Right forelimb (tissue), 1 donor: ENCODE measurements at regions not wholly inside any gene's neighbourhood (a gene's known extent, or its start where the extent isn't known, plus 50 kb on each side); places are given as distances from the start of the nearest gene placed in this dataset.

Experiments used
- DNase-seq: peaks from one replicate; pipeline ENCODE4 v3.0.0-alpha.2; 2018

GRCh38 chrX:69303231-69303630 is 138.0 kb upstream of the PJA1 start:
- DNase-seq, result no peak

DNA sequence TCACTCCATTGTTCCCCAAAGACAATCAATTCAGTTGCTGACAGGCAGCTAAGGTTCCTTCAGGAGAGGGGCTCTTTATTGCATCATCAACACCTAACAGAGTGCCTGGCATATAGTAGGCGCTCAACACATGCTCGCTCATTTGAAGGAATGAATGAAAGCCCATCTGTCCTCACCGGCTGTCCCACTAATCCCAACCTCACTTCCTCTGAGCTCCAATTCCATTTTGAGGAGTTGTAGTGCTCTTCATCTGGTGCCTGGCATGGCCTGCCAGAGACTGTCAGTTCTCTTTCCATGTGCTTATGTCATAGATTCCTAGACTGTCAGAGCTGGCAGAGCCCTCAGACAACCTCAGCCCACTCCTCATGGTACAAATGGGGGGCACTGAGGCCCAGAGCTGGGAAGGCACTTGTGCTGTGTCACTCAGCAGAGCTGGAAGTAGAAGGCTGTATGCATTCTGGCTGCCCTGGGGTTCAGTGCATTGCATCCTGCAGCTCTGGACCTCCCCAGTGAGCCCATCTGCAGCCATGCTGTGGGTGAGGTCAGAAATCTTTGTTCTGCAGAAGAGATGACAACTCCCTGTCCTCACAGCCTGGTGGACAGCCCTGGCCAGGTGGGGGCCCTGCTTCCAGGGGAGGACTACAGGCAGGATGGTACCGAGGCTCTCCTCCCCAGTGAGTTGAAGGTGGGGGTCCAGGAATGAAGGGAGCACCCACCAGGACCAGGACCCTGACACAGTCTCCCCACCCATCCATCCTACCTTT is 134.9 kb upstream of the PJA1 start:
- DNase-seq, result no peak

GRCh38 chrX:69299285-69299684 is 134.0 kb upstream of the PJA1 start:
- DNase-seq, result no peak

DNA sequence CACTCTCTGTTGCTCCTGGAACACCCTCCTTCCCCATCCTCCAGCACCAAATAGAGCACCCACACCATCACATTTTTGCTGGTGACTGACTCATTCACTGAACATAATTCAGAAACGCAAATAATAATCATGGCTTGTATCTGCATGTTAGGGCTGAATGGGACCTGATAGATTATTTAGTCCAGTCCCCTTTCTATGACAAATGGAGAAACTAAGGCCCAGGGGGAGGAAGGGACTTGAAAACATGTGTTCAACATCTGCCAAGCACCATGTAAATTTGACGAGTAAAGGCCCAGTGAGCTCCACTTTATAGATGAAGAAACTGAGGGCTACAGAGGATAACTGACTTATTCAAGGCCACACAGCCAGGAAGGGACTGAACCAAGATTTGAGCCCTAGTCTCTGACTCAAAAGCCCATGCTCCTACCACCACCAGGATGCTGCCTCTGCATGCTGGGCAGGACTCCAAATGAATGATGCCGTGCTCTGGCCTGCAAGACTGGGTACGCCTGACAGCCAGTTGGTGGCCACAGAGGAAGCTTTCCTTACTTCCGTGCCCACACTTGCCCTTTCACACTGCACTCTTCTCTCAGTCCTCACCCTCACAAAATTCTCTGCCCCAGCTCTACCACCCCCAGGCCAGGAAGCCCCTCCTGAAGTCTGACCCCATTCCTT is 133.3 kb upstream of the PJA1 start:
- no peak for DNase-seq

GRCh38 chrX:69297506-69297905 is 132.3 kb upstream of the PJA1 start:
- no peak for DNase-seq

DNA sequence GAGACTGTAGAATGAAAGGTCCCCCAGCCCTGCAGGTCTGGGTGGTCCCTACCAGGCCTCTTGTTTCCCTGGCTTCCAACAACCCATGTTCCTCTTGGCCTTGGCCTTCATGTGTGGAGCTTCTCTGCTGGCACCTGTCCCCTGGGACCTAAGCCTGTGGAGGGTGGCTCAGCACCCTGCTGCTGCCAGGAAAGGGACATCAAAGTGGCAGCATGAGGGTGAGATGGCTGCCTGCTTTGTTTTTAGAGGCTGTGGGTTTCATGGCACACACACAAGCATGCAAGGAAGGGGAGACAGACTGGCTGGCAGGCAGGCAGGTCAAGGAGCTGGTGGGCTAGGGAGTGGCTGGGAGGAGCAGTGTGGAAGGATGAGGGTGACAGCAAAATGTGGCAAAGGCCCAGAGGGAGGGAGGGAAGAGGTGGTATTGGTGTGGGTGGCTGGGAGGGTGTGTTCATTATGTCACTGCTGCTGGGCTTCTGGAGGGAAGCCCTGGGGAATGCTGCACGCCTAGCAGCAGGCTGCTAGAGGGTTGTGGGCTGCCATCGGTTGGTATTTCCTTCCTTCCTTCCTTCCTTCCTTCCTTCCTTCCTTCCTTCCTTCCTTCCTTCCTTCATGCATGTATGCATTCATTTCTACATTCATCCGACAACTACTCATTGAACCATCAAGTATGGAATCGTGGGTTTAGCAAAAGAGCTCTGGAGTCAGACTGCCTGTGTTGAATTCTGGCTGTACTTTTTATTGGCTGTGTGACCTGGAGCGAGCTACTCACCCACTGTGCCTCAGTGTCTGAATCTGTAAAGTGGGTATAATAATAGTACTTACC is 128.7 kb upstream of the PJA1 start:
- no peak for DNase-seq

DNA sequence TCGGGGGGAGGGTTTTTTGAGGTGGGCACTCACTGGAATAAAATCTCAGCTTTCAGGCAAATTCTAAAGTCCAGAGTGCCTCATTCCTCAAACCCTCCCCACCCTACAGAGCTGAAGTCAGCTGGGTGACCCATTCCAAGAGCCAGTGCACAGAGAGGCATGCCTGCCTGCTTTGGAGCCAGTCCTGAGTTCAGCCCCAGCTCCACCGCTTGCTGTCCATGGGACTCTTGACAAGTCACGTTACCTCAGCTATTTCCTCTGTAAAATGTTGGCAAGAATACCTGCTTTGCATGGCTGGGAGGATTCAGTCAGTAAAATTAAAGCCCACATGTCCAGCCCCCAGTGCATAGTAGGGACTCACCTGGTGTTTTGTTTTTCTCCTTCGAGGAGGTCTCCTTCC is 125.9 kb upstream of the PJA1 start:
- no peak for DNase-seq

- DNase-seq, result no peak
Observed at GRCh38 chrX:69290292-69290691, 125.0 kb upstream of the PJA1 start.

DNA sequence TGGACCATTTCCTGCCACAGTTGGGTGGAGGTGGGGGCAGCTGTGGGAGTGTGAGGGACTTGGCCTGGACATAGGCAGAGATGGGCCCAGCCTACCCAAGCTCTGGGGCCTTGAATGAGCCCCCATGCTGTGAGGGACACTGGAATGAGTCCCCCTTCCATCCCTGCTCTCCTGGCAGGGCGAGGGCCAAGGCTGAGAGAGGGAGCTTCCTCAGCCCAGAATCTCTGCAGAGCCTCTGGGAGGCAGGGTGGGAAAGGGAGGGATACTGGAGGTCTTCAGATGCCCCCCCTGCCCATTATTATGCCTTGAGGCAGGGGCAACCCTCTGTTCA is 124.5 kb upstream of the PJA1 start:
- DNase-seq, result no peak

DNA sequence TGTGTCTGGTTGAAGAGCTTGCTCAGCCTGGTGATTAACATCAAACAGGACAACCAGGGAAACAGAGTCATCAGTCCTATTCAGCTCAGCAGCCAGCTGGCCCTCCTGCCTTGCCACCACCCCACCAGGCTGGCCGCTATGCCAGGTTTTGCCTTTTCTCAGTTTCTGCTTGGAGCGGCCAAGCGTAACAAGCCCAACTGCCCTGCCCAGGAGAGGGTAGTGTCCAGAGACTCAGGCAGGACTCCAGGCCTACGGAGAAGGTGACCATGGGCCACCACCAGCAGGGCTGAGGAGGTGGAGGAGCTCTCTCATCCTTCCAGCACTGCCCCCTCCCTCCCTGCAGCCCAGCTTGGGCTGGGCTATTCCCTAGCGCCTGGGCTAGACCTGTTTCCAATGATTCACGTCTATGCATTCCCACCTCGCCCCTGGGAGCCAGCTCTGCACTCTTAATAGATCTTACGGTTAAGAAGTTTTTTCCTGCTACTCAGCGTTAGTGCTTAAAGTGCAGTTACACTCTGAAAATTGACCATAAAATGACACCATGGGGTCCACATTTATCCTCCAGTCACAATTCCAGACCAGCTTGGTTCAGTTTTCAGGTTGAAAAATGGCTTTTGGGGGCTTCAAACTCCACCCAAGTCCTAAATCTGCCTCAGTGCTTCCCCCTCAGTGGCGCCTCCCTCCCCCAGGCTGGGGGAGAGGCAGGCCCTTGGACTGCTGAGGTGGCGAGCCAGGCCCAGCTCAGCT is 124.0 kb upstream of the PJA1 start:
- no peak for DNase-seq

DNA sequence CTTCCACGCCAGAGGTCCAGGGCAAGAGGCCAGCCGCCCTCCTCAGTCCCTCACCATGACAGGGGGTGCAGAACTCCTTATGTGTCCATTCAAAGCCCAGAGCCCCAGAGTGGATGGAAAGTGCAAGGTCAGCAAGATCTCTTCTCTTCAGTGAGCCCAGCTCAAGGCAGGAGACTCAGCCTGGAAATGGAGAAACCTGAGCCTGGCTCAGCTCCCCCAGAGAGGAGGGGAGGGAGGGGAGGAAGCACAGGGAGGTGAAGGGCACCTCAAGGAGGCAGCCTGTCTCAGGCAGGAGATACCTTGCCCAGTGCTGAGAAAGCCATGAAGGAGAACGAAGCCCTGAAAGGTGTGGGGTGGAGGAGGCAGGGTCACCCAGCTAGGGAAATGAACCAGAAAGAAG is 121.8 kb upstream of the PJA1 start:
- DNase-seq, result no peak

DNA sequence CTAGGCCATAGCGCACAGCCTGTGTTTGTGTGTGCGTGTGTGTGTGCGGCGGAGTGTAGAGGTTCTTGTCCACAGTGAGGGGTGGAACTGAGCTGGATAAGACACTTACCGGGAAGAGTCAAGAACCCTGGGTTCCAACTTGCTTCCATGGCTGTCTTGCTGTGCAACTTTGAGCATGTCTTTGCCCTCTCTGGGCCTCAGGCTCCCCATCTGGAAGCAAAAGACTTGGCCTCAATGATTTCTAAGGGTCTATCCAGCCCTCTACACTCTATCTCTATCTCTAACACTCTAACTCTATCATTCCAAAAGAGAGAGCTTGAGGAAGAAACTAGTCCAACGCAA is 121.3 kb upstream of the PJA1 start:
- no peak for DNase-seq

- peak; percentile 83 for DNase-seq
Observed at GRCh38 chrX:69285881-69286564, 120.8 kb upstream of the PJA1 start.

DNA sequence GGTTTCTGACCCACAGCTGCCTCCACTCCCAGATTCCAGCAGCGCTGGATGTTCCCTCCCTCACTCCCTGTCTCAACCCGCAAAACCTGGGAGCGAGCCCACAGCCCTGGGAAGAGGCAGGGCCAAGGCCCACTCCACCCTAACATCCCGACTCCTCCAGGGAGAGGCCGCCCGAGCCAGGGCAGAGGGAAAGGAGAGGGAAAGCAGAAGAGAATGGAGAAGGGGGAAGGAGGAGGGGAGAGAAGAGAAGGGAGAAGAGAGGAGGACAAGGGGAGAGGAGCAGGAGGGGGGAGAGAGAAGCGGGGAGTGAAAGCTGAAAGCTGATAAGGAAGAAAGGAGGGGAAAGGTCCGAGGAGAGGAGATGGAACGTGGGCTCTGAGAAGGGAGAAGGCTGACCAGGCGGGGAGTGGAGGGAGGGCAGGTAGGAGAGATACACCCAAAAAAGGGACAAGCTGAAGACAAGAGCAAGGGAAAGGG is 120.2 kb upstream of the PJA1 start:
- peak; percentile 72 for DNase-seq

DNA sequence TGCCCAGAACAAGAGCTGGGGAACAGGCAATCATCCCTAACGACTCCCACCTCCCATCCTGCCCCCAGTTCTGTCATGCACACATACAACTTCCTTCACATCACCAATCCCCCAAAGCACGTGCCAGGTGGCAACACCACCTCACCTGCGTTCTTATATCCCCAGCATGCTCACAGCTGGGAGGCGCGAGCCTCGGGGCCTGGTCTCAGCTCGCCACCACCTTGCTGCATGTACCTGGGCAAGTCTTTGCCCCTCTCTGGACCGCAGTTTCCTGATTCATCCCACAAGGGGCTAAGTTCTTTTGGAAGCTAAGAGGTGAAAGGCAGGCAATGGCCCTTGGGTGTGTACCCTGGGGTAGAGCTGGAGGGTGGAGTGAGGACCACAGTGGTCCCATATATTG is 119.2 kb upstream of the PJA1 start:
- DNase-seq, result no peak

DNA sequence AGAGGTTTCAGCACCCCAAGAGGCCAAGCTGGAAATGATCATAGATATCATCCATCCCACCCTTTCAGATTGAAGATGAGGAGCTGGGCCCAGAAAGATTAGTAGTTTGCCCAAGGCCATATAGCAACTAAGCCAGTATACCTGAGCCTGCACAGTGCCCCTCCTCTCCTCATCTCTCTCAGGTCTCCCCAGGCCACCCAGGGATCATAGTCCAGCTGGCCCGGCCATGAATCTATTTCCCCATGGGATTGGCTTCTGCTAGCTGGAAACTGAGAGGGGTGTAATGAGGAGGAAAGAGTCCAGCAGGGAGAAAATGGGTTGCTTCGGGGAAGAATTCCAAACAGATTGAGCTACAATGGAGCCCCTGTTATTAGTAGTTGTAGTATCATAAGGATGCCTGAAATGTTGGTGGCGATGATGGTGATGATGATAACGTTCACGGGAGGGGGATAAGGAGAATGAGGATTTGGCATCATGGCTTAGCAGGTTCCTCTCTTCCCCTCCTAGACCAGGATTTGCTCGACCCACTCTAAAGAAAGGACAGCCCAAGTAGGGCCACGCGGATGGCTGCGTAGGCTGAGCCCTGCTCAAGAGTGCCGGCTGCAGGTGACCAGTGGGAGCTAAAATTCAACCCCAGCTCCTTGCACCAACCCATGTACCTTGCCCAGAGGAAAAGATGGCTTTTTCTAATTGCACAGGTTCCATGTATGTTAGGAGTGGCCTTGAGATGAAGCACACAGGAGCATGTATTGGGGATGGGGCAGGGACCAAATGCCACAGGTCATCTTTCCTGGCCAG is 117.8 kb upstream of the PJA1 start:
- DNase-seq, result no peak

DNA sequence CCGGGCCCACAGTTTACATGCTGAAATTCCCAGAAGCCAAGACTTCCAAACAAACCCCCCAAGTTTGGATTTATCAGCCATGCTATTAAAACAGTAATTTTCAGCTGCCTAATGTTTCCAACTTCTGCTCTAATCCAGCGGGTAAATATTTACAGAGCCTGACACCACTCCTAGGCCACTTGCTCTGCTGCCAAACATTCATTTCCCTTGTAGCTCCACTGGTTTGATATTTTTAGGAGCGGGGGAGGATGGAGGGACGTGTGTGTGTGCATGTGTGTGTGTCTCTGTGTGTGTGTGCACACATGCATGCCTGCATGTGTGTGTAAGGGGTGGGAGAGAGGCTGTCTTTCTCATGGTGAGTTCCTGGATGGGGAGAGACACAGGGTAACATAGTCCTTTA is 115.7 kb upstream of the PJA1 start:
- no peak for DNase-seq

- DNase-seq, result peak; percentile 49
Observed at GRCh38 chrX:69279234-69279633, 114.0 kb upstream of the PJA1 start.

GRCh38 chrX:69278031-69278687 is 112.9 kb upstream of the PJA1 start:
- DNase-seq, result no peak

- no peak for DNase-seq
Observed at GRCh38 chrX:69277369-69277990, 112.2 kb upstream of the PJA1 start.

GRCh38 chrX:69268611-69269010 is 103.4 kb upstream of the PJA1 start:
- DNase-seq, result no peak
